HUES48 (cell line): ENCODE measurements at regions not wholly inside any gene's neighbourhood (a gene's known extent, or its start where the extent isn't known, plus 50 kb on each side); places are given as distances from the start of the nearest gene placed in this dataset.

Experiments used
- H3K27ac ChIP-seq: one replicate; pipeline ENCODE4 v1.7.0; 2013; ENCODE audit warnings: low read depth, low read length, inconsistent platforms
- H3K27me3 ChIP-seq: 2 replicates; pipeline ENCODE4 v1.6.1; 2013; ENCODE audit warnings: mild to moderate bottlenecking, low read length; ENCODE audit not compliant: control insufficient read depth, insufficient read depth
- H3K36me3 ChIP-seq: 2 replicates; pipeline ENCODE4 v1.6.1; 2013; ENCODE audit warnings: low read length; ENCODE audit not compliant: control insufficient read depth, insufficient read depth
- H3K4me1 ChIP-seq: 2 replicates; pipeline ENCODE4 v1.6.1; 2013; ENCODE audit warnings: mild to moderate bottlenecking, low read length; ENCODE audit not compliant: control insufficient read depth, insufficient read depth
- H3K4me3 ChIP-seq: 2 replicates; pipeline ENCODE4 v1.5.1; 2013; ENCODE audit warnings: mild to moderate bottlenecking, low read depth, low read length
- H3K9ac ChIP-seq: 2 replicates; pipeline ENCODE4 v1.6.1; 2013; ENCODE audit warnings: mild to moderate bottlenecking, low read depth, low read length, moderate library complexity
- H3K9me3 ChIP-seq: 2 replicates; pipeline ENCODE4 v1.6.1; 2013; ENCODE audit warnings: low read length; ENCODE audit not compliant: control insufficient read depth, insufficient read depth

- Histone ChIP-seq H3K36me3 (no peaks in the 10 kb centered on the region), H3K9me3 (no peaks in the 10 kb centered on the region), H3K27me3 (no peaks in the 10 kb centered on the region), H3K9ac (no peak overlapping the region), H3K27ac (no peak overlapping the region), H3K4me3 (no peak overlapping the region), H3K4me1 (no peaks in the 10 kb centered on the region)
These were observed 265.6 kb downstream of the PTEN start for GRCh38 chr10:88129013-88129412.

GRCh38 chr10:88130912-88131311, 267.5 kb downstream of the PTEN start:
- H3K36me3 ChIP-seq: no peaks in the 10 kb centered on the region
- no peaks in the 10 kb centered on the region for H3K4me1 ChIP-seq
- H3K4me3 ChIP-seq: no peak overlapping the region
- no peak overlapping the region for H3K27ac ChIP-seq
- H3K27me3 ChIP-seq: no peaks in the 10 kb centered on the region
- H3K9me3 ChIP-seq: no peaks in the 10 kb centered on the region
- H3K9ac ChIP-seq: no peak overlapping the region

GRCh38 chr10:88131511-88132139, 268.2 kb downstream of the PTEN start:
- no peaks in the 10 kb centered on the region for H3K36me3 ChIP-seq
- no peaks in the 10 kb centered on the region for H3K27me3 ChIP-seq
- no peaks in the 10 kb centered on the region for H3K4me1 ChIP-seq
- H3K4me3 ChIP-seq: no peak overlapping the region
- no peaks in the 10 kb centered on the region for H3K9me3 ChIP-seq
- H3K9ac ChIP-seq: no peak overlapping the region
- no peak overlapping the region for H3K27ac ChIP-seq

GRCh38 chr10:88136712-88137111, 273.3 kb downstream of the PTEN start:
- Histone ChIP-seq H3K4me1 (peaks cover 6% of the 10 kb centered on the region; the same call in 1 of the 2 replicates), H3K36me3 (no peaks in the 10 kb centered on the region), H3K4me3 (no peak overlapping the region), H3K27ac (no peak overlapping the region), H3K27me3 (no peaks in the 10 kb centered on the region), H3K9ac (no peak overlapping the region), H3K9me3 (no peaks in the 10 kb centered on the region)

- H3K36me3 ChIP-seq: no peaks in the 10 kb centered on the region
- H3K27ac ChIP-seq: no peak overlapping the region
- no peak overlapping the region for H3K4me3 ChIP-seq
- no peak overlapping the region for H3K9ac ChIP-seq
- H3K27me3 ChIP-seq: no peaks in the 10 kb centered on the region
- H3K9me3 ChIP-seq: no peaks in the 10 kb centered on the region
- peaks cover 6% of the 10 kb centered on the region; the same call in 1 of the 2 replicates for H3K4me1 ChIP-seq
These were observed 275.0 kb downstream of the PTEN start for GRCh38 chr10:88138319-88138848.

GRCh38 chr10:88147000-88147798, 283.8 kb downstream of the PTEN start:
- Histone ChIP-seq H3K9ac (no peak overlapping the region), H3K27me3 (no peaks in the 10 kb centered on the region), H3K4me1 (no peaks in the 10 kb centered on the region), H3K36me3 (no peaks in the 10 kb centered on the region), H3K9me3 (no peaks in the 10 kb centered on the region), H3K27ac (no peak overlapping the region), H3K4me3 (no peak overlapping the region)

GRCh38 chr10:88149906-88150305, 286.5 kb downstream of the PTEN start:
- Histone ChIP-seq H3K9me3 (no peaks in the 10 kb centered on the region), H3K27me3 (no peaks in the 10 kb centered on the region), H3K9ac (no peak overlapping the region), H3K4me3 (no peak overlapping the region), H3K36me3 (no peaks in the 10 kb centered on the region), H3K4me1 (no peaks in the 10 kb centered on the region), H3K27ac (no peak overlapping the region)

GRCh38 chr10:88150339-88150738, 286.9 kb downstream of the PTEN start:
- Histone ChIP-seq H3K4me3 (no peak overlapping the region), H3K9me3 (no peaks in the 10 kb centered on the region), H3K9ac (no peak overlapping the region), H3K4me1 (no peaks in the 10 kb centered on the region), H3K27me3 (no peaks in the 10 kb centered on the region), H3K36me3 (no peaks in the 10 kb centered on the region), H3K27ac (no peak overlapping the region)

GRCh38 chr10:88152728-88153133, 289.3 kb downstream of the PTEN start:
- H3K4me3 ChIP-seq: no peak overlapping the region
- no peaks in the 10 kb centered on the region for H3K27me3 ChIP-seq
- no peaks in the 10 kb centered on the region for H3K9me3 ChIP-seq
- no peak overlapping the region for H3K27ac ChIP-seq
- H3K9ac ChIP-seq: no peak overlapping the region
- no peaks in the 10 kb centered on the region for H3K36me3 ChIP-seq
- no peaks in the 10 kb centered on the region for H3K4me1 ChIP-seq

GRCh38 chr10:88154596-88155250, 291.3 kb downstream of the PTEN start:
- H3K9me3 ChIP-seq: no peaks in the 10 kb centered on the region
- H3K4me3 ChIP-seq: no peak overlapping the region
- H3K4me1 ChIP-seq: no peaks in the 10 kb centered on the region
- H3K9ac ChIP-seq: no peak overlapping the region
- H3K36me3 ChIP-seq: no peaks in the 10 kb centered on the region
- H3K27me3 ChIP-seq: no peaks in the 10 kb centered on the region
- H3K27ac ChIP-seq: no peak overlapping the region

GRCh38 chr10:88156341-88156740, 292.9 kb downstream of the PTEN start:
- no peak overlapping the region for H3K27ac ChIP-seq
- no peak overlapping the region for H3K9ac ChIP-seq
- H3K9me3 ChIP-seq: no peaks in the 10 kb centered on the region
- no peak overlapping the region for H3K4me3 ChIP-seq
- no peaks in the 10 kb centered on the region for H3K27me3 ChIP-seq
- H3K36me3 ChIP-seq: no peaks in the 10 kb centered on the region
- H3K4me1 ChIP-seq: no peaks in the 10 kb centered on the region
